Panc1 (cell line): ENCODE measurements at regions not wholly inside any gene's neighbourhood (a gene's known extent, or its start where the extent isn't known, plus 50 kb on each side); places are given as distances from the start of the nearest gene placed in this dataset.
A peak's percentile ranks its signal among the peaks of the same experiment; 100 is the strongest.

ENCODE experiments used
- ATAC-seq: fragments of 200-7000 bp; cut with Tn5 transposase; 2 replicates; pipeline ENCODE4 v1.9.1; 2020; ENCODE audit warnings: mild to moderate bottlenecking, moderate library complexity
- BruUV-seq: library from RNA; stranded (reverse); fragments of 400-500 nt; replicated peaks from 2 replicates; lab custom pipeline; 2021; lab: Mats Ljungman, UMichigan
- CTCF ChIA-PET: fragments of 300-600 bp; sonication (Branson Sonifier 250); formaldehyde crosslinking; loops from one replicate; lab custom pipeline; 2022; ENCODE audit warnings: antibody characterized with exemption; lab: Charles Lee
- POLR2A ChIA-PET: fragments of 300-600 bp; sonication (Branson Sonifier 250); formaldehyde crosslinking; loops from one replicate; lab custom pipeline; 2022; ENCODE audit warnings: antibody characterized with exemption; lab: Charles Lee
- DNase-seq: peaks from one replicate; pipeline ENCODE4 v3.0.0-alpha.2; 2010; ENCODE audit warnings: low read depth, low spot score
- H3K27ac ChIP-seq: 2 replicates; pipeline ENCODE4 v1.5.1; 2011; ENCODE audit warnings: mild to moderate bottlenecking, low read length, inconsistent platforms
- H3K27me3 ChIP-seq: fragments of 200-500 bp; sonication (Bioruptor generic); 2 replicates; pipeline ENCODE4 v1.6.0; 2014; ENCODE audit warnings: low read length, inconsistent platforms; ENCODE audit not compliant: control insufficient read depth, insufficient read depth
- H3K36me3 ChIP-seq: fragments of 200-500 bp; sonication (Bioruptor generic); 2 replicates; pipeline ENCODE4 v1.5.1; 2014; ENCODE audit warnings: inconsistent platforms, mild to moderate bottlenecking, low read length, moderate library complexity; ENCODE audit not compliant: control insufficient read depth, insufficient read depth
- H3K4me1 ChIP-seq: 2 replicates; pipeline ENCODE4 v1.5.1; 2011; ENCODE audit warnings: inconsistent platforms, mild to moderate bottlenecking, low read length, moderate library complexity; ENCODE audit not compliant: control insufficient read depth, insufficient read depth
- H3K4me3 ChIP-seq, 2 experiments: 2 replicates each; pipeline ENCODE4 v1.5.1; 2011 to 2012; ENCODE audit warnings: low read depth in 2 of 2, low read length in 2 of 2, mild to moderate bottlenecking in 2 of 2, inconsistent platforms in 1 of 2, moderate library complexity in 1 of 2
- H3K9me3 ChIP-seq: fragments of 200-500 bp; sonication (Bioruptor generic); 2 replicates; pipeline ENCODE4 v1.5.1; 2014; ENCODE audit warnings: low read depth, mild to moderate bottlenecking, inconsistent platforms, low read length, moderate library complexity; ENCODE audit not compliant: control insufficient read depth, insufficient read depth
- POLR2AphosphoS5 ChIP-seq: IDR thresholded peaks from 2 replicates; pipeline ENCODE4 v1.6.1; 2012; ENCODE audit warnings: mild to moderate bottlenecking, low read depth, low read length, moderate library complexity
- SIN3A ChIP-seq: IDR thresholded peaks from 2 replicates; pipeline ENCODE4 v1.6.1; 2012; ENCODE audit warnings: low read depth, mild to moderate bottlenecking, low read length, moderate library complexity, borderline replicate concordance; ENCODE audit not compliant: insufficient read depth
- TCF7L2 ChIP-seq: IDR thresholded peaks from 2 replicates; pipeline ENCODE4 v1.6.1; 2011; ENCODE audit warnings: mild to moderate bottlenecking, low read depth, low read length, inconsistent platforms
- in situ Hi-C: cut with HindIII; loops from 2 replicates; pipeline ENCODE4 v1.10.0; 2016; ENCODE audit warnings: low sequenced_read_pairs, low pct_unique_long_range_greater_than_20kb
- intact Hi-C: fragments of 100-400 bp; cut with micrococcal nuclease; formaldehyde crosslinking; loops from one replicate; pipeline ENCODE4 v1.10.0; 2022; ENCODE audit not compliant: unreplicated experiment
- TF ChIP-seq, protein P1 (sequence below), 2 experiments: IDR thresholded peaks; 2 replicates each; pipeline ENCODE4 v1.6.1; 2011 to 2012; ENCODE audit warnings: low read depth in 2 of 2, control low read depth in 1 of 2, low read length in 1 of 2, mild to moderate bottlenecking in 1 of 2, moderate library complexity in 1 of 2; ENCODE audit not compliant: insufficient read depth in 1 of 2
- TF ChIP-seq, protein P2 (sequence below): fragments of 450-650 bp; IDR thresholded peaks from 2 replicates; pipeline ENCODE4 v1.5.1; 2017; ENCODE audit warnings: mild to moderate bottlenecking

GRCh38 chr13:47502166-47502565 lies 498.9 kb downstream of the SUCLA2 start:
- H3K9me3 ChIP-seq, result no peaks in the 10 kb centered on the region
- in situ Hi-C loops, result no loop called here
- ATAC-seq (no peak), DNase-seq (no peak)
- ChIA-PET CTCF (interaction anchor here (0.7 kb wide), 1 partner anchor 30 kb away, joined by 5 read pairs; no protein-coding TSS in a partner anchor), POLR2A (no interaction called here)
- no peaks in the 10 kb centered on the region for H3K27me3 ChIP-seq
- H3K4me1 ChIP-seq, result no peaks in the 10 kb centered on the region
- no peak overlapping the region for H3K27ac ChIP-seq
- H3K36me3 ChIP-seq, result no peaks in the 10 kb centered on the region
- BruUV-seq, result no TSS peak
- no peak overlapping the region for H3K4me3 ChIP-seq
- TF ChIP-seq, protein P1, sequence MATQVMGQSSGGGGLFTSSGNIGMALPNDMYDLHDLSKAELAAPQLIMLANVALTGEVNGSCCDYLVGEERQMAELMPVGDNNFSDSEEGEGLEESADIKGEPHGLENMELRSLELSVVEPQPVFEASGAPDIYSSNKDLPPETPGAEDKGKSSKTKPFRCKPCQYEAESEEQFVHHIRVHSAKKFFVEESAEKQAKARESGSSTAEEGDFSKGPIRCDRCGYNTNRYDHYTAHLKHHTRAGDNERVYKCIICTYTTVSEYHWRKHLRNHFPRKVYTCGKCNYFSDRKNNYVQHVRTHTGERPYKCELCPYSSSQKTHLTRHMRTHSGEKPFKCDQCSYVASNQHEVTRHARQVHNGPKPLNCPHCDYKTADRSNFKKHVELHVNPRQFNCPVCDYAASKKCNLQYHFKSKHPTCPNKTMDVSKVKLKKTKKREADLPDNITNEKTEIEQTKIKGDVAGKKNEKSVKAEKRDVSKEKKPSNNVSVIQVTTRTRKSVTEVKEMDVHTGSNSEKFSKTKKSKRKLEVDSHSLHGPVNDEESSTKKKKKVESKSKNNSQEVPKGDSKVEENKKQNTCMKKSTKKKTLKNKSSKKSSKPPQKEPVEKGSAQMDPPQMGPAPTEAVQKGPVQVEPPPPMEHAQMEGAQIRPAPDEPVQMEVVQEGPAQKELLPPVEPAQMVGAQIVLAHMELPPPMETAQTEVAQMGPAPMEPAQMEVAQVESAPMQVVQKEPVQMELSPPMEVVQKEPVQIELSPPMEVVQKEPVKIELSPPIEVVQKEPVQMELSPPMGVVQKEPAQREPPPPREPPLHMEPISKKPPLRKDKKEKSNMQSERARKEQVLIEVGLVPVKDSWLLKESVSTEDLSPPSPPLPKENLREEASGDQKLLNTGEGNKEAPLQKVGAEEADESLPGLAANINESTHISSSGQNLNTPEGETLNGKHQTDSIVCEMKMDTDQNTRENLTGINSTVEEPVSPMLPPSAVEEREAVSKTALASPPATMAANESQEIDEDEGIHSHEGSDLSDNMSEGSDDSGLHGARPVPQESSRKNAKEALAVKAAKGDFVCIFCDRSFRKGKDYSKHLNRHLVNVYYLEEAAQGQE (IDR thresholded peaks at IDR 0.05; ENCODE audit: insufficient read depth in 1 of 2, low read depth in 2 of 2, low read length in 1 of 2), result no peak
- TF ChIP-seq TCF7L2 (no peak), POLR2AphosphoS5 (no peak), SIN3A (no peak)
- TF ChIP-seq, protein P2, sequence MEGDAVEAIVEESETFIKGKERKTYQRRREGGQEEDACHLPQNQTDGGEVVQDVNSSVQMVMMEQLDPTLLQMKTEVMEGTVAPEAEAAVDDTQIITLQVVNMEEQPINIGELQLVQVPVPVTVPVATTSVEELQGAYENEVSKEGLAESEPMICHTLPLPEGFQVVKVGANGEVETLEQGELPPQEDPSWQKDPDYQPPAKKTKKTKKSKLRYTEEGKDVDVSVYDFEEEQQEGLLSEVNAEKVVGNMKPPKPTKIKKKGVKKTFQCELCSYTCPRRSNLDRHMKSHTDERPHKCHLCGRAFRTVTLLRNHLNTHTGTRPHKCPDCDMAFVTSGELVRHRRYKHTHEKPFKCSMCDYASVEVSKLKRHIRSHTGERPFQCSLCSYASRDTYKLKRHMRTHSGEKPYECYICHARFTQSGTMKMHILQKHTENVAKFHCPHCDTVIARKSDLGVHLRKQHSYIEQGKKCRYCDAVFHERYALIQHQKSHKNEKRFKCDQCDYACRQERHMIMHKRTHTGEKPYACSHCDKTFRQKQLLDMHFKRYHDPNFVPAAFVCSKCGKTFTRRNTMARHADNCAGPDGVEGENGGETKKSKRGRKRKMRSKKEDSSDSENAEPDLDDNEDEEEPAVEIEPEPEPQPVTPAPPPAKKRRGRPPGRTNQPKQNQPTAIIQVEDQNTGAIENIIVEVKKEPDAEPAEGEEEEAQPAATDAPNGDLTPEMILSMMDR, result no peak
- intact Hi-C loops, result no loop called here

DNA sequence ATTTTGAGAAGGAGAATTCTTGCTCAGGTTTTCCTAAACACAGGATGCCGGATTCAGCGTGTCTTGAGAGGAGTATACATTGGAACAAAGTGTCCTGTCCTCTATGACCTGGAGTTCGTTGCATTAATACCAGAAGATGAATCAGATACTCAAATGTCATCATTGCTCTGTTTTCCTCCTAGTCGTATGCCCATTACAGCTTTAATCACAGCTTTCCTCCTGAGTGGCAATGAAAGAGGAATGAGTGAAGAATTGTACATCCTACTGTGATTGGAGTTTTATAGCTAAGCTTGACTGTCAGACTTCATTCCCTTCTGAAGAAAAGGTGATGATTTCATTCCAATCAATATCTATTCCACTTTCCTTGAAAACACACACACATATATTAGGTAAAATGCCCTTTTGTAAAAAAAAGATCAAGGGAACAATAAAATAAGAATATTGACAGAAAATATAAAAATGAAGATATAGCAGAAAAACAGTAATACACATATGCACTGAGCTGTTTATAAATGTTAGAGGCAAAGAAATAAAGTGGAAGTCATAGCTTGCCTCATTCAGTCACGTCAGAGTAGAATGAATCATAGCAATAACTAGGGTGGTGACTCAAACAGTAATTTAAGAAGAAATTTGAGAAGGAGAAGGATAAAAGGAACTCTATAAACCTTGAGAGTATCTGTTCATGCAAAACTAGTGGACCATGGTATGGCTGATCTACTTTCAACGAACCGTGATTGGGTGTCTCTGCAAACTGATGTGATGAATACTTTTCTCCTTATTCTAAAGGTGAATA lies 501.5 kb downstream of the SUCLA2 start:
- H3K27ac ChIP-seq, result no peak overlapping the region
- intact Hi-C loops, result no loop called here

More for the DNA sequence above, 501.5 kb downstream of the SUCLA2 start:
- H3K36me3 ChIP-seq, result no peaks in the 10 kb centered on the region
- BruUV-seq, result no TSS peak
- H3K4me1 ChIP-seq, result no peaks in the 10 kb centered on the region
- H3K4me3 ChIP-seq, result no peak overlapping the region
- POLR2A ChIA-PET, result no interaction called here
- CTCF ChIA-PET, result no interaction called here
- H3K27me3 ChIP-seq, result no peaks in the 10 kb centered on the region
- DNase-seq, result peak; percentile 12
- no peak for ATAC-seq
- in situ Hi-C loops, result no loop called here
- TF ChIP-seq, protein P1 (IDR thresholded peaks at IDR 0.05; ENCODE audit: insufficient read depth in 1 of 2, low read depth in 2 of 2, low read length in 1 of 2), result no peak
- TF ChIP-seq TCF7L2 (no peak), POLR2AphosphoS5 (no peak), SIN3A (no peak)
- TF ChIP-seq, protein P2, result no peak
- no peaks in the 10 kb centered on the region for H3K9me3 ChIP-seq
